Stimulated activated CD8-positive, alpha-beta memory T cell treated with anti-CD3 and anti-CD28 coated beads, Interleukin-15, amount 100 ng/mL, for 48 hours (primary cell): ENCODE measurements at regions not wholly inside any gene's neighbourhood (a gene's known extent, or its start where the extent isn't known, plus 50 kb on each side); places are given as distances from the start of the nearest gene placed in this dataset.

Experiments used
- DNase-seq, 2 donors: peaks; one replicate each; pipeline ENCODE4 v3.0.0-alpha.2; 2020; ENCODE audit warnings: low read depth in 2 of 2

DNA sequence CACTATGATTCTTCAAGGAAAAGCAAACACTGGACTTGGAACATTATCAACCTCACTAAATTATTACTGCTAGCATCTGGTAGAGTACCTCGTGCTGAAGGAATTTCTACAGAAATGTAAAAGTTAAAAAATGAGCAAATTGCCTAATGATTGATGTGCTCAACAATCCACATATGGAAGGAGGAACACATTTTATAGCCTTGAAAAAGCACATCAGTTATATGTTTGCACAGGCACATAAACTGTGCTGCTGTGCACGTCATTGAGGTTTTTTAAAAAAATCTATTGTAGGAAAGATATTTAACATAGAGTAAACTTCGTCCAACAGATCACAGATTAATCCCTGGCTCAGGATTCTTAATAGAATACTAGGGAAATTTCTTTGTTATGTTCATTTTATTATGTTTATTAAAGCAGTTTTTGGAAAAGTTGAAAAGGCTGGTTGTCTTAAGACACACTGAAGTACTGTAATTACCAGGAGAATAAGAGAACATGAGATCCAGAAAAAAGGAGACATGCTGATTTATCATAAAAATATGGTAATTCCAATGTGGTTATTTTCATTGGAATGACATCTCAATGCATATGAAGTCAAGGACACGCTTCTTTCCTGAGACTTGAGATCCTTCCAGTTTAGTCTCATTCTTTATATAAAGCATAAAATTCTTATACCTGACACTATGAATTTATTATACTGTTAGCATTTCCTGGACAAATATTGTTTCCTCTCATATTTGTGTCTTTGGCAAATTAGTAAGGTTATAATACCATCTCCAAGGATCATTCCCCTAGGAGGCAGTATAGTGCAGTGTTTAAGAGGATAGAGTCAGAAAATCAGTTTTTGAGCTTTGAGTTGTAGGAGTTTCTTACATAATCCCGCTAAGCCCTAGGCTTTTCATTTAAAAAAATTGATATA lies 511.1 kb downstream of the TENT5A start:
- DNase-seq: no peak

DNA sequence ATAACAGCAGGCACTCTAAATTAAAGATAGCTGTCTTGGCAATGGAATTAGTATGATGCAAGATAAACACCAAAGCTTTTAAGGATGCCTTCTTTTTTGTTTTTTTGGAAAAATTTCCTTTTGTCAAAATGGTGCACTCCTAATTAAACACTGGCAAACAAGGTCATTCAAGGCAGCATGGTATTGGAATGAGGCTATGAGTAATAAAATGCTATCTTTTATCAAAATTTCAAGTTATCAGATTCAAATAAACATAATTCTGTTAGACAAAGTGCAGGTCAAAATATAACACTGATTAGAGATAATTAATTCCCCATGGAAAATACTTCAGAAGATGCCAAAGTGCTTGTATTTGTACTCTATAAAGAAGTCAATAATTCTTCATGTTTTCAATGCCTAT lies 514.1 kb downstream of the TENT5A start:
- no peak for DNase-seq

DNA sequence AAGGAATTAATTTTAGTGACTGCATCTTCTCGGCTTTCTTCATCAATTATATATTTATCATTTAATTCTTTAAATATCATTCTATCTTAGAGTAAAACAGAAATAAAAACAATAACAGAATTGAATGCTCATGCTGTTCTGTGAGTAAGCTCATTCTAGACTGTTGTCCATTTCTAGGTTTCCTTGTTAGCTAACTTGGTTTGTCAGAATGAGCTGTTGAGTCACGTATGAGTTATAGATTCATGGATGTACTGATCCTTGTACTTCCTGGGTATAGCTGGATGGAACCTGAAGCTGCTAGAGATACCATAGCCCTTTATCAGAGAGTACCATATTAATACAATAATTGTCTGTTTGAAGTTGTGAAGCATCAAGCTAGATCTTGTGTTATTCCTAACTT lies 515.3 kb downstream of the TENT5A start:
- DNase-seq: no peak

DNA sequence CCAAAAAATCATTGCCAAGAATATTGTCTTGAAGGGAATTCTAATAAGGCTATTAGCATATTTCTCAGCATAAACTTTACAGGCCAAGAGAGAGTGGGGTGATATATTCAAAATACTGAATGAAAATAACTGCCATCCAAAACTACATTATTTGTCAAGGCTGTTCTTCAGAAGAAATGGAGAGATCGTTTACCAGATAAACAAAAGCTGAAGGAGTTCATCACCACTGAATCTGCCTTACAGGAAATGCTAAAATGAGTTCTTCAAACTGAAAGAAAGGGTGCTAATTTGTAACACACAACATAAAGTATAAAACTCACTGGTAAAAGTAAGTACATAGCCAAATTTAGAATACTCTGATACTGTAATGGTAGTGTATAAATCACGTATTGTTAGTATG lies 517.0 kb downstream of the TENT5A start:
- no peak for DNase-seq

DNA sequence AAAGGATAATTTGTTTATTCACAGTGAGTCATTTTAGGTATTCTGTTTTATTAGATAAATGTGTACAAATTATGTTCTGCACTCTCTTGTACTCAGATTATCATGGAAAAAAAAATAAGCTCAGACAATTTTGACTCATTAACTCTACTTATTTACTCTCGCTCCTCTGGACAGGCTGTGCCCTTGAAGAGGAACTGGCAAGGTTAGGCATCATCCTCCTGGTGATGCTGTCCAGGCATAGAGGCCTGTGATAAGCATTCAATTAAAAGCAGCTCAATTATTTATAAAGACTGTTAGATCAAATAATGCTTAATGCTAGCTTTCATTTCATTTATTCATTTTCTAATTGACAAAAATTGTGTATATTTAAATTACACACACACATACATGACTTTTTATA lies 518.5 kb downstream of the TENT5A start:
- DNase-seq: no peak

DNA sequence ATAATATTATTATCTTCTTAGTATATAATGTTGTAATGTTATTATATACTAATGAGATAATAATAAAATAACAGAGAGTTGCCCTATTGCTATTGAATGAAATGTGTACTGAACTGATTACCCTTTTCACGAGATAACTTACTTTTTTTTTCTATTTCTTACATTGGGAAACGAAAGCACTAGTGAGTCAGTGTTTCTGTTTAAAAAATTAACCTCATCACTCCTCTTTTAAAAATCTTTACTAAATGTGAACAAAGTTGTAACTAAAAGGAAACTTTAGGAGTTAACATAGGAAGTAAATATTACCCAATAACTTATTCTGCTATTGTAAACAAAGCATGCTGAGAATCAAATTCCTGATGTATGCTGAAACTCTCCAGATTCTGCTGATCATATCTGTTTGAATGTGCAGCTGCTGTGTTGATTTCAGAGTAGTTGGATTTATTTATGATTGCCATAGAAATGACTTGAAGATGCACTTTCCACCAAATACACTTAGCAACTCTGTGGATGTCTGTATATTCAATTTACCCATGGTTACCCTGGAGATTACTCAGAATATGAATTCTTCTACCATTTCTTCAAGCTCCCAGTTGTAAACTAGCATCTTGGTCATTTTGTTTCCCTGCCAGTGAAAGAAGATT lies 523.4 kb downstream of the TENT5A start:
- no peak for DNase-seq

DNA sequence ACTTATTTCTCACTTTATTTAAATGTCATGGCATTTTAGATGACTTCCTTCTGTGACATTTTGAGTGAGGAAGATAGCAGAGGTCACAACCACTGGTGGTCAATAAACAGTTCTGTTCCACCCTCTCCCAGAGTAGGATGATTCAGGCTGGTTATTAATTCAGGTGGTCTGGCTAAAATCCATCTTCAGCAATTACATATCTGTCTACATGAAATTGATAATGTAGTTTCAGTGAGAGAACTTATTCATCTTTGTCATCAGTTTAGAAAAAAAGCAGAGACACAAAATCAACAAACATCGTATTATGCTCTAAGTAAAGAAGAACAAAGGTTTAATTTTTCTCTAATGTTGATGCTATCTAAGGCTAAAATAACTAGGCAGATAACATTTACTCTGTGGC lies 525.5 kb downstream of the TENT5A start:
- DNase-seq: no peak

DNA sequence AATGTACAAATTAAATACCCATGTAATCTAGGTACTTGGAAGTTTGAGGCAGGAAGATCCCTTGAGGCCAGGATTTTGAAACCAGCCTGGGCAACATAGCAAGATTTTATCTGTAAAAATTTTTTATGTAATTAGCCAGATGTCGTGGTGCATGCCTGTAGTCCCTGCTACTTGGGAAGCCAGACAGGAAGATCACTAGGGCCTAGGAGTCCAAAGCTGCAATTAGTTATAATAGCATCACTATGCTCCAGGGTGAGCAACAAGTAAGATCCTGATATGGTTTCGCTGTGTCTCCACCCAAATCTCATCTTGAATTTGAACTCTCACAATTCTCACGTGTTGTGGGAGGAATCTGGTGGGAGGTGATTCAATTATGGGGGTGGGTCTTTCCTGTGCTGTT lies 535.8 kb downstream of the TENT5A start:
- no peak for DNase-seq

DNA sequence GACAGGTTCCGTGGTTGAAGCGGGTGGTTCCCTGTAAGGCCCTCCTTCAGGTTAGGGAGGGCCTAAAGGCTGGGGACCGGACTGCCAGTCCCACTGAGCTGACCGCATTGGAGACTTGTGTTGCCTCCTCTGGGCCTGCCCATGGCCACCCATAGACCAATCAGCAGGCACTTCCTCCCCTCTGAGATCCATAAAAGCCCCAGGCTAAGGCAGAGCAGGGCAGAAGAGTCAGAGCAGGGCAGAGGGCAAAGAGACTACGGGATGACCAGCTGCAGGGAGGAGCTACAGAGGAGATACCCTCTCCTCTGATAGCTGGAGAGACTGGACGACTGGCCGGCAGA lies 537.4 kb downstream of the TENT5A start:
- DNase-seq: no peak

DNA sequence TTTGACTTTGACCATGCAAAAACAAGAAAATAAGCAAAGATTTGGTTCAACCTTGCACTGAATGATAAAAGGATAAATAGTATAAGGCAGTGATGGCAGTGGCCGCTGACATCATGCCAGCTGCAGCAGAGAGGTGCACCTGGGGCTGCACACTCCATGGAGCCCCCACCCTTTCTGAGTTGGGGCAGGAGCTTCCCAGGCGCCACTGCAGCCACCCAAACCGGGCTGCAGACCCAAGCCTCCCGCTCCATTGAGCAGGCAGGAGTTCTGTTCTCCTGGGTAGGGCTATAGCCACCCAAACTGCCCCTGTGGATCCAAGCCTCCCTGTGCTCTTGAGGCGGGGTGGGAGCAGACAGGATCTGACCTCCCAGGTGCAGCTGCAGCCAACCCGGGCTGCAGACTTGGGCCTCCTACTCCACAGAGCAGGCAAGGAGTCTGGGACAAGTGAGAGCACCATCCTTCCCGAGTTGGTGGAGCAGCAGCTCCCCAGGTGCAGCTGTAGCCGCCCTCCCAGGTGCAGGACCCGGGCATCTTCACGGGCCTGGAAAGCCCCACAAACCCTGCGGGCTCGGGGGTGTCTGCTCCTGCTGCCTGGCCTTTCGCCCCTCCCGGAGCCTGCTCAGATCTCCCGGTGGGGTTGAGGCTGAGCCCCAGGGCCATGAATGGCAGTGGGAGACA lies 537.9 kb downstream of the TENT5A start:
- DNase-seq: no peak

DNA sequence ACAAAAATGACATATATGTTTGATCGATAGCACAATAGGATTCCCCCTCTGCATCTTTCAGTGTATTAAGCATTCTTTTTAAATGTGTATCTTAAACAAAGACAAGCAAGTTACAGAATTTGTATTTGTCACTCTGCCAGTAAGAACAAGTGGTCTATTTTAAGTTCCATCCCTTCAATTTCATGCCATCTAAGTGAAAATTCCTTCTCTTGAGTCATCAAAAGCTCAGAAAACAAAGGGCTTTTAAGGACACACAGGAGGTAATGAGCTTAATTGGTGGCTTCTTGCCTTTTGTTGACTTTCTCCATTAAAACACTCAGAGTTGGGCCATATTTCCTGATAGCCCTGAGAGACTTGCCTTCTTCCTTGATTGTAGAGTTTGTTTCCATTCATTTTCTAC lies 547.8 kb downstream of the TENT5A start:
- no peak for DNase-seq

DNA sequence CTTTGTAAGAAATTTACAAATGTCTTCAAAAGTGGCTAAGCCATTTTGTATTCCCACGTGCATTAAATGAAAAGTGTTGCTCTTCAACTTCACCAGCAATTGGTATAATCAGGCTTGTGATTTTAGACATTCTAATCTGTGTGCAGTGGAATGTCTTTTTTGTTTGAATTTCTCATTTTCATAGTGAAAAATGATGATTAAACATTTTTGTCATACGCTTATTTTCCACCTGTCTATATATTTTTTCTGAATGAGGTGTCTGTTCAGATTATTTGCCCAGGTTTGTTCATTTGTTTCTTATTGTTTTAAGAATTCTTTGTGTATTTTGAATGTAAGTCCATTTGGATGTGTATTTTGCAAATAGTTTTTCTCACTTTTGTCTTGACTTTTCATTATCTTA lies 558.1 kb downstream of the TENT5A start:
- DNase-seq: no peak

DNA sequence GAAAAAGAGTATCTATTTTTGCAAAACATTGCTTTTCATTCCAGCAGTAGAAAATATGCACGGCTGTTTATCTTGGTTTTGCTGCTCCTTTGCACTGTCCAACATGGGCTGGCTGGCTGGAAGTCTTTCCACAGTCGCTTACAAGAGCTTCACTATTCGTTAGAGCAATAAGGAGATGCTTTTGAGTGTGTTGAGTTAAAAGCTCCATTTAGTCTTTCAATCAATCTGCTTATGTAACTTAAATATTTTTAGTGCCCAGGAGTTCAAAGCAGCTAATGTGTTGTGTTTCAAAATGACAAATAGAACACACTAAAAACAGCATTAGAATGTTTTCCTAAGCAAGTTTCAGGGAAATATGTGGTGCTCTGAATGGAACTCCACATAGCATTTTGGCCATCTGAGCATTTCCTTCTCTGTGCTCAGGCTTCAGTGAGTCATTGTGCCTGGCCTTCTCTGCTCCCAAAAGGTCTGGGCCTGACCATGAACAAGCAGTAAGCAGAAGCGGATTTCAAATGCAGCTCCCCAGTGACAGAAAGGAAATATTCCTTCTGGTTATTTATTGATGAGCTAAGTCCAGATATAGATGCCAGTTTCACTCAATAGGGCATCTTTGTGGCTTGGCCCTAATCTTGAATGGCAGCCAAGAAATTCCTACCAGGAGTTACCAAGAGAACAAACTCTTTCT lies 580.3 kb downstream of the TENT5A start:
- no peak for DNase-seq

DNA sequence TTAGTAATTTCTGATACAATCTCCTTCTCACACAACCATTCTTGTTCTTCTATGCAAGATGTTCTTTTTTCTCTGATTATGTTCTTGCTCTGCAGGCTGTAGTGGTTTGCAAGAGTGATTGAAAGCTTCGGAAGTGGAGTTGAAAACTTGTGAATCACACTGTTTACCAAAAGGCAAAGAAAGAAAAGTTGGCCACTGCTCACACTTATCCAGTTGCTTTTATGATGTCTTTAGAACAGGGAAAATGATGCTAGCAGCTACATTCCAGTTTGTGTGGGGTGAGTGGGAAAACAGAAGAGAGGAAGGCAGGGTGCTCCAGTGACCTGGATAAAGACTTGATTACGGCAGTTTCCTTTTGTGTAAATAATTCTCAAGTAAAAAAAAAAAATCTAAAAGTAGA lies 583.3 kb downstream of the TENT5A start:
- no peak for DNase-seq

DNA sequence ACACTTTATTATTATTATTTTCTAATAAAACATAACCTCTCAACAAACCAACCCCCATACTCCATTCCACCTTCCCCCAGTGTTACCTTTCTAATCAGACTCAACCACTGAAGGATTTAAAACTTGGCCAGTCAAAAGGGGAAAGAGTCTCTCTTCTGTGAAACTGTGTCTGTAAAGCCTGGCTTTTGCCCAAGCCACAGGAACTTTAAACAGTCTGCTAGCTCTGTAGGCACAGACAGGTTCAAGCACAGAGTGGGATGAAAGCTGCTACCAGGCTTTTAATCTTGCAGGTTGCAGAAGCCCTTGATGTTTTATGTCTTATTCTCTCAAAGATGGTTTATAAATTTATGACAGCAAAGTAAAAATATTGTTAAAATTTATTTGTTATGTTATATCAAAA lies 585.7 kb downstream of the TENT5A start:
- DNase-seq: no peak

DNA sequence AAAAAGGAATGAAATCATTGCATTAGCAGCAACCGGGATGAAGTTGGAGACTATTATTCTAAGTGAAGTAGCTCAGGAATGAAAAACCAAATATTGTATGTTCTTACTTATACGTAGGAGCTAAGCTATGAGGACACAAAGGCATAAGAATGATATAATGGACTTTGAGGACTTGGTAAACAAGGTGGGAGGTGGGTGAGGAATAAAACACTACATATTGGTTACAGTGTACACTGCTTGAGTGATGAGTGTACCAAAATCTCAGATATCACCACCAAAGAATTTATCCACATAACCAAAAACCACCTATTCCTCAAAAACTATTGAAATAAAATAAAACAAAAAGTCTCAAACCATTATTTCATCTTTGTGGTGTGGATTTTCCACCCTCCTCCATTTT lies 593.5 kb downstream of the TENT5A start:
- DNase-seq: no peak

DNA sequence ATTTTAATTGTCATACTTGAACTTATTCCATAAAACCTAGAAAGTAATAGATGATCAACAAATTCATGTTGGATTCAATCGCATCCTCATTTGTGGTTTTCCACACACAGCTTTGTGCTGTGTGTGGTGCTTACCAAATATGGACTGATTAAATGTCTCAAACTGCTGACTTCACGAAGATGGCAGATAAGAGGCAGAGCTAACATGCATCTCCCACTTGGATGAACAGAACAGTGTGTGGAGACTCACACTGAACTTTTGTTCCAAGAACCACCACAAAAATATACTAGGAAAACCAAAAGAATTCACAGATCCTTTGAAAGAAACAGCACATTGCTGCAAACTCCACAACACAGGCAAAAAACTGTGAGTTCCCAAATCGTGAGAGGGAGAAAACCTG lies 603.7 kb downstream of the TENT5A start:
- DNase-seq: no peak

DNA sequence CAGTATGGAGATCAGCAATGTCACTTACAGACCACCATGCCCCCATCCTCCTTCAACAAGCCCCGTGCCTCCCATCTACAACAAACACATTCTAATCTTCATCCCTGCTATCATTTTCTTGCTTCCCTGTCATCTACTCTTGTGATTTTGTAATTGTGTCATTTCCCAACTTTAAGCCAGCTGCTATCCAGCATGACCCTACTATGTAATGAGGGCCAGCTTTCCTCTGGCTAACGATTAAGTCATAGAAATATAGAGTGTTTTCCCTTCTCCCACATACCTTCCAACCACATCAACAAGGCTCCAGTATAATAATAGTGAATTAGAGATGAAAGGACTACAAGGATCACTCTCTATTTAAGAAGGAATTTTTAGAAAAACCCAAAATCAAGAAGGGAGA lies 607.0 kb downstream of the TENT5A start:
- DNase-seq: no peak

DNA sequence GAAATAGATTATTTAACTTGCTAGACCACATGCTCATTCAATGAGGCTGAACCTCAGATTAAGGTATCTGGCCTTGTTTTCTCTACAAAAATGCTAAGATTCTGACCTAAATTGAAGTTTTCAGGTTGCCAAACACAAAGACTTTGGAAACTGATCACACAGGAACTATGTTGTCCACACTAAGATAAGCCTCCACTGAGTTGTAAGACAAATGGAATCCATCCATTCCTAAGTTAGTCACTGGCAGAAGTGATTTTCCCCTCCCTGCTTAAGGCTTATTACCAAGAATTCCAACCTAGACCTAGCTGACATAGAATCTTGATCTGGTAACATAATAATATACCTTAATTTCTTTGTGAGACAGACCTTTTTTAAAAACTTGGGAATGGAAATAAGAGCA lies 608.1 kb downstream of the TENT5A start:
- DNase-seq: no peak

DNA sequence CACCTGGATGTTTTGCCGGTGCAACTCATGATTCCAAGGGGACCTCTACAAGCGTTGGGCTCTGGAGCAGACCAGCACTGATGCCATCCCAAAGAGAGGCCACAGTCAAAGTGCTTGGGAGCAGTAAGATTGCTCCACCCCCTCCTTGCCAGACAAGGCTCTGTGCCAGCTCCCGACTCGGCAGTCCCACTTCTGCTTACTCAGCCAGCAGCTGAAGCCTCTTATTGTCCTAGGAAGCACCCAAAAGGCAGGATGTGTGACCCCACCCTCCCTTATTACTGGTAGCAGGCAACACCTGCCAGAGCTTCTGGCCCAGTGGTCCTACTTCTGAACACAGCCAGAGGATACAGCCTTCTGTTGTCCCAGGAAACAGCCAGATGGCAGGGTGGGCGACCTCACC lies 614.2 kb downstream of the TENT5A start:
- no peak for DNase-seq

DNA sequence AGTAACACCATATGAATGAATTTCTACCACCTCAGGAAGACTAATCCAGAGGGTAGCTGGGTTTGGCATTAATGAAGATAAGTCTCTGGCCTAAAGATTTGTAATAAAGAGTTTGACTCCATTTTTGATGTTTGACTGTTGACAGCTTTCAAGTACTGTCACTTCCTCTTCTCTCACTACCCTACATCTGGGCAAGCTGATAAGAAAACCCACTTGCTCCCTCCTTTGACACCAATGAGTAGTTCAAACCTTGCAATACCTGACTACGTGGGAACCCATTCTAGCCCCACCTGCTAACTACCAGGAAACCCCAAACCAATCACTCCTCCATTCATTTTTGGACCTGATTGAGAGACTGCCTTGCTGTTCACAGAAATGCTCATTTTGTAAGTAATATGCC lies 621.5 kb downstream of the TENT5A start:
- DNase-seq: no peak

DNA sequence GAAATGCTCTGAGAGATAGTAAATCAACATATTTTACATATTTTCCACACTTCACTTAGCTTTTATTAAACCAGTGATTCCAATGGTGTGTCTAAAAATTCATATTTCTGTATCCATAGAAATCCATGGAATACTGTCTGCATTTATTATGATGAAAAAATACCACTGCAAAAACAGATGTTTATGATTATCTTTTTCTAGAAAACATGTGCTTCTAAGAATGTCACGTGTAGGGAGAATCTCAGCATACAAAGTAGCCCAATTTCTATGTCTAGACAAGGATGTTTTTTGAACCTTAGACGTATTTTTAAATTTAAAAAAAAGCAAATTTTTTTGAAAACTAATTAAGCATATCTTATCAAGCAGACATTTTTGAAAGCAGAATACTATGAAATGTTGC lies 622.4 kb downstream of the TENT5A start:
- DNase-seq: no peak

DNA sequence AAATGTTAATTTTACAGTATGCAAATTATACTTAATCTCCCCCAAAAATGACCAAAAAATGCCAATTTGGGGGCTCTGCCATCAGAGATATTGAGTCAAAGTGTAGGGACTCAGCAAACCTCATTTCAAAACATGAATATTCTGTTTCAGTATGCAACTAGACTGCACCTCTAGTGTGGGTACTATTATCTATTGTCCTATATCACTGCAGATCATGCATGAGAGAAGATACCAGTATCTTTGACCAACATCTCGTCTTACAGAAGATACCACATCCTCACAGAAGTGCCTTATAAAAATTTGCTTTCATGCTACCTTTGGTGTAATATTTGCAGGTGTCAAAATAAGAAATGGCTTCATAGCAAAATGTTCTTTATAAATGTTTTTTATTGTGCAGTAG lies 623.8 kb downstream of the TENT5A start:
- DNase-seq: no peak
